AML-193 (cell line): ENCODE measurements at regions not wholly inside any gene's neighbourhood (a gene's known extent, or its start where the extent isn't known, plus 50 kb on each side); places are given as distances from the start of the nearest gene placed in this dataset.

ENCODE experiments used
- DNase-seq, 2 experiments: peaks; one replicate each; lab custom pipeline; 2025; lab: John Stamatoyannopoulos, UW

DNA sequence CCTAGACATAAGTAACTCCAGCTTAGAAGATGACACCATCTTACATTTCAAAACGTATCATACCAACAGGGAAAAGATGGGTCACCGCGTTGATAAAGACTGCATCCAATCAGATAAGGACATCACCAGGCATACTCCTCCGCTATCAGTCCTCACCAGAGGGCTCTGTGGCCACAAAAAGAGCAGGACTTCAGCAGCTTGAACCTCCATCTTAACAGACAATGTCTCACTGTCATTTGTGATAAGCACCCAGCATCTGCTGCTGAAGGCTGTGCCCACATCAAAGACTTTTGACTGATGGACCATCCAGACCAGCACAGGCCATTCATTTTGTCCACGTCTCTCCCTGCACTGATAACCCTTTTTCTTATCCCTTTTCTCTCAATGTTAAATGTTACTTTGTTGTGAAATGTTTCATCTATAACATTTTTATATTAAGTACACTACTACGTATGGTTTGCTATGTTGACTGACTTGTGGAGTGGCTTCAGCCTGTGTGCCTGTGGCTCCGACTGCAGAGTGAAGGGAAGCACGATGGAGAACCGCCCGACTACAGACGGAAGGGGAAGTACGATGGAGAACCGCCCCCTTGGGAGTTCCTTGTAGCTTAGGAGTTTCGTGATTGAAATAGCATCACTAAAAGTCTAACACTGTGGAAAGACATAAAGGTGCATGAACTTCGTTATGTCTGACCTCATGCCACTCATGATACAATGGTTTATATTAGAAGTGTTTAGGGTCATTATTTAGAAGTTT, 595.4 kb upstream of the AGA start:
- no peak for DNase-seq

DNA sequence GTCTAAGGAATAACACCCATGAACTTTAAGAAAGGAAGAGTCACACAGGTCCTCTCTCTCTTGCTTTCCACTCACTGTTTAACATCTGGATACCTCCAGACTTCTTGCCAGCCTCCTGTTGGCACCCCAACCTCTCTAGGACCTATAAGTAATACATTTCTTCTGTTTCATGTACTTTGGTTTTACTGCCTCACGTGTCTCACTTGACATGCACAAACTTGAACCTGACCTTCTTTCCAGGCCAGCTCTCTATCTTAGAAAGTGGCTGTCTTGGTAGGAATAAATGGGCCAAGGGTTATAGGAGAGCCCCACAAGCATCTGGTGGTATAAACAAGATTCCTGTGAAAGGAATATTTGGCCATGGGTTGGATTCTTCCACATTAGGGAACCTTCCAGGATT, 614.8 kb upstream of the AGA start:
- DNase-seq = no peak

DNA sequence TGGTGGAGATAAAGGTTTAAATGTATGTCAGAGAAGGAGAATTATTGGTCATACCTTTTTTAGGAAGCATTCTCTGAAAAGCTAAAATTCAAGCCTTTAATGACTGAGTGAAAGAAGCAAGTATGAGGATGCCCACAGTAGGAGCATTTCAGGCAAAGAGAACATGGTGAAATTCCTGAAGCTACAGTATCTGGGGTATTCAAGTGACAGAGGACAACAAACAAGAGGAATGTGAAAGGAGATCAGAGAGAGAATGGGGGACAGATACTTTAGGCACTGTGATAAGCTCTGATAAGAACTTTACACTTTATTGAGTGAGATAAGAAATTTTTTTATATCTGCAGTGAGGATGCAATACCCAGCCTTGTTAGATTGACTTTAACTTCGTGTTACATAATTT, 621.3 kb upstream of the AGA start:
- no peak for DNase-seq

DNA sequence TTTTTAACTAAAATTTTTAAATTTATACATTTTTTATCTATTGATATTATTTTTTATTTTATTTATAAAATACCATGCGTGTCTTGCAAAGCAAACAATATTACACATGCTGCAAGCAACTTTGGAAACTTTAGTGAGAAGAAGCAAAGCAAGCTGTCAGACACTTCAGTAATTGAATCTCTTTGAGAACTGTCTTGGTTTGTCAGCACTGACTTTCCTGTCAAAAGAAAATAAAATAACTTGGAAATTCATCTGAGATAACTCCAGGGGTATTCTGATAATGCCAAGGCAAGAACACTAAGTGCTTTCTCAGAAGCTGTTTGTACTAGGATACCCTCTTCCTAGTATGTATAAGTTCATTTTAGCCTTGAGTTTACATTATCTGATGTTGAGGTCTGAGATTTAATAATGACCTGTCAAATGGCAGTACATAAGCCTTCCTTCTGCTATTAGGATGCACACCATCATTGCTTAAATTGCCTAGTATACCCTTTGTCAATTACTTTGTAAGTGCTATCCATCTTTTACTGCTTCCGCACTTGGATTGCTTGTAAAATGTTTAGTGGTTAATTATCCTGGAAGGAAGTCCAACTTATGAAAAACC, 624.2 kb upstream of the AGA start:
- no peak for DNase-seq

DNA sequence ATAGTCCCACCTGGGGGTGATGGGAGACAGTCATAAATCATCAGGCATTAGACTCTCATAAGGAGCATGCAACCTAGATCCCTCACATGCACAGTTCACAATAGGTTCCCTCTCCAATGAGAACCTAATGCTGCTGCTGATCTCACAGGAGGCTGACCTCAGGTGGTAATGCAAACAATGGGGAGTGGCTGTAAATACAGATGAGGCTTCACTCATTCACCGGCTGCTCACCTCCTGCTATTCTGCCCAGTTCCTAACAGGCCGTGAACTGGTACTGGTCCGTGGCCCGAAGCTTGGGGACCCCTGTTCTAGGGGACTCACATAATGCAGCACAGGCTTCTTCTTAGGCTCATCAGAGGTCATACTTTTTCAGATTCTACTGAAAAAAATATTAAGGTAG, 625.9 kb upstream of the AGA start:
- DNase-seq = no peak

DNA sequence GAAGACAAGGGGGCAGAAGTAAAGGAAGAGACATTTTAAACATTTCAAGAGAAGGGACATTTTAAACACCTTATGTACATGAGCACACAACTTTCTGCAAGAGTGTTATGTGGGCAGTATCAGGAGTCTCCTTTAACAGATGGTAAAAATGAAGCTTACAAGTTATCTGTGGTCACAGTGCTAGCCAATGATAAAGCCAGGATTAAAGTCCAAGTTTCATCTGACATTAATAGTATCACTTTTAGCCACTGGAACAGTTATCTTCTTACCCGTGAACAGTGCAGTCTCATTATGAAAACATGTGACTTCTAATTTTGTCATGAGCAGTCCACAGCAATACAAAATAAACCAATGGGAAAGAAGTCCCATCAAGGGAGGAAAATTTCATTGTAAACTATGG, 627.9 kb upstream of the AGA start:
- no peak for DNase-seq

DNA sequence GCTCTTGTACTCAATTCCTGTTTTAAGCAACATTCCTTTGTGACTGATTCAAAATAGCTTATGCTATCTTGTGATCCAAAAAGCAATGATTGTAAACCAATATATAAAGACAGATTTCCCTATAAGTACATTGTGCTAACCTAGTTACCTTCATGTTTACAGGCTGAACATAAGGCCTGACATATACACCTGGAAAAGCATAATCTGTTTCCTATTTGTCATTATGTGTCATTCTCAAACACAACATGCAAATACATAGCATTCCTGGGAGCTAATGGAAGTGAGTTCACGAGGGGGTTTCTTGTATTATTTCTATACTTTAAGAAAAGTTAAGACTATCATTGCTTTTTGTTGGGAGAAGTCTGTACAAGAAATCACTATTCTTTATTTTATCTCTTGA, 638.1 kb upstream of the AGA start:
- no peak for DNase-seq

DNA sequence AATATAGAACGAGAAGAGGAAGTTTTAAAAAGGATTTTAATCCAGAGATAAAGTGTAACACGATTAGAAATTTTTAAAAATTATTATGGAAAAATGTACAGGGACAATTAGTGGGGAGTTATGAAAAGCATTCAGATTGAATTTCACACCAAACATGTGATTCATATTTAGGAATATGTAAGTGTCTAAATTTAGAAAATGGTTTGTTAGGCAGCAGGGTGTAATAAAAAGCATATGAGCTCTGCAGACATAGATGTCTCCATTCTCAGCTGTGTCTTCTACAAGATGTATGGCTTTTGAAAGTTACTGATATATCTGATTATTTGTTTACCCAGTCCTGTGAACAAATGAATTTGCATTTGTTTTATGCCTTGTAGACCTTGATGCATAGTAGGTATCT, 638.9 kb upstream of the AGA start:
- no peak for DNase-seq

DNA sequence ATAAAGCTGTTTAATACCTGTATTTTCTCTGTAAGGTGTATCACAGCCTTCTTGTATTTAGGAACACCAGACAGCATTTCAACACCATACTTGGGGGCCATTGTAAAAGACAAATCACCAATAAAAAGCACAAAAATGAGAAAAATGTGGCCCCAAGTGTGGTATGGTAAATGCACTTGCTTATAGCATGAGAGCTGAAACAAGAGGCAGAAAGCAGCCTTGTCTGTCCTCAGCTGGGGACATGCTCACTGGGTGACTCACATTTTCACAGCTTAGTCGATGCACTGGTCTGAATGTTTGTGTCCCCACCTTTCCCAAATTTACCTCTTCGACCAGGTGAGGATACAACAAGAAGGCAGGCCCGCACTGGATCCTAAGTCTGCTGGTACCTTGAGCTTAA, 639.7 kb upstream of the AGA start:
- no peak for DNase-seq

DNA sequence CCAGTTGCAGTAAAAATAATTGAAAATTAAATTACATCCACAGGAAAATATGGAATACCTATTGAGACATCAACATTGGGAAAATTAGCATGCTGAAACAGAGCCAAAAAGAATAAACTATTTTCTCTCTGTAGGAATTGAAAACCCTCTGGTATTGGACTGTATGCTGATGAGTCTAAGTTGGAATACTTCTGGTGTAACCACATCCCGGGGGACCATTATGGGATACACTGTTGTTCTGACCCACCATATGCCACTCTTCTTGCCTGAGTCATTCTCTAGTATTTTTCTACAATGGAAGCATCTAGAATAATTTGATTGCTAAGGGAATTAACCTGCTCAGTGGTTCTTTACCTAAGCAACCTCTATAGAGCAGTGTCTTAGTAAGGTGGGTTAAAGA, 640.7 kb upstream of the AGA start:
- no peak for DNase-seq

DNA sequence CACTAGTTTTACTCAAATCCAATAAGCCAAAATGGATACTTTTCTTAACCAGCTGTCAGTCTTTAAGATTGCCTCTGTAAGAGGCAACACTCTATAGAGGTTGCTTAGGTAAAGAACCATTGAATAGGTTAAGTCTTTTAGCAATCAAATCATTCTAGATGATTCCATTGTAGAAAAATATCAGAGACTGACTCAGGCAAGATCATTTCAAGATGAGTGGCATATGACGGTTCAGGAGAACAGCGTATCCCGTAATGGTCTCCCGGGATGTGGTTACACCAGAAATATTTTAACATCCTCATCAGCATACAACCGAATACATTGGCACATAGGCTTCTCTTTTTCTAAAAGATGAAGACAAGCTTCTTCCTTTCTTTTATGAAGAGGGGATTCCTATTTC, 641.7 kb upstream of the AGA start:
- DNase-seq = no peak

DNA sequence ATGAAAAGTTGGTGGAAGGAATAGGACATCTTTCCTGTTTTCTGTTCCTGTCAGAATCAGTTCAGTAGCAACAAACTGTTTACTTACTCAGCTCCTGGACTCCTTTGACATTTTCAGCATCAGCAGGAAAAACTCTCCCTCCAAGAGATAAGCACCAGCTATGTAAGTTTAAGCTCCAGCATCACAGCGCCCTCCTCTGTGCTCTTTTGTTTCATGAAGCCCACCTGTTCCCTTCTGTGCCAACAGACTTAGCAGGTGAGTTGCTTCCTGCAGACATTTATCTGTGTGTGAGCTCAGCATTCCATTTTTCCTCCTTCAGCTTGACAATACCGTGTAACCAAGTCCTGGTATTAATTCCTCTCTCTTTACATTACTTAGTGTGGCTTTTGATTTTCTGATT, 644.1 kb upstream of the AGA start:
- no peak for DNase-seq

DNA sequence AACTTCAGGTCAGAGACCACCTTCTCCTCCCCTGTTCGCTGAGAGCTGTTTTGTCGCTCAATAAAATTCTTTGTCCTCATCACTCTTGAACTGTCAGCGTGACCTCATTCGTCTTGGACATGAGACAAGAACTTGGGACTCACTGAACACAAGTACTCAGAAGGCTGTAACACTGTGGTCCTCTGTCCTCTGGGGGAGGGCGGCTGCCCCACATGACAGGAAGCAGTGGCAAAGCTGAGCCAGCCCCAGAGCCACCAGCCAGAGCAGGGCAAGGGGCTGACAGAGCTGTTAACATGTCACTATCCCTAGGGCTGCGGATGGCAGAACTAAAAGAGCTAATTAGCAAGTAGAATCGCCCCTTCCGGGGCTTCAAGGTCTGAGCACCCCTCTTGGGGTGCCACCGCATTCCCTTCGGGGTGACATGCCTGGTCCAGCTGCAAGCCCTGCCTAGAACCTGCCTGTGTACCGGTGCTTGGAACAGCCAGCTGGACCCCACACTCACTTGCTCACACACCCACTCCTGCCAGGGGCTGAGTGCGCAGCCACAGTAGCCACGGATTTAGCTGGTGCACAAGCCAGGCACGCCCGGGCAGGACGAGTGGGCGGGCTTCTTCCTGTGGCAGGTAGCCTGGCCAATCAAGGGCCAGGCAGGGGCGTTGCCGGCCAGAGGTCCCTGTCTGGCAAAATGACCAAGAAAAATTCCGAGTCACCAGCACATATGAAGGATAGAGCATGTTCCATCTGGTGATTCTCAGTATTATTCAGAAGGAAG, 648.6 kb upstream of the AGA start:
- DNase-seq = no peak

DNA sequence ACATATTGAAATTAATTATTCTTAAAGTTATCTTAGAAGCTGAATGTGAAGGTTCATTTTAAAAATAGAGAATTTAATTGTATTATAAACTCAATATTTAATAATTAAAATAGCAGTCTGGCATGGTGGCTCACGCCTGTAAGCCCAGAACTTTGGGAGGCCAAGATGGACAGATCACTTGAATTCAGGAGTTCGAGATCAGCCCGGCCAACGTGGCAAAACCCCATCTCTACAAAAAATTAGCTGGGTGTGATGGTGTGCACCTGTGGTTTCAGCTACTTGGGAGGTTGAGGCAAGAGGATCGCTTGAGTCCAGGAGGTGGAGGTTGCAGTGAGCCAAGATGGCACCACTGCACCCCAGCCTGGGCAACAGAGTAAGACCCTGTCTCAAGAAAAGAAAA, 659.9 kb upstream of the AGA start:
- no peak for DNase-seq

DNA sequence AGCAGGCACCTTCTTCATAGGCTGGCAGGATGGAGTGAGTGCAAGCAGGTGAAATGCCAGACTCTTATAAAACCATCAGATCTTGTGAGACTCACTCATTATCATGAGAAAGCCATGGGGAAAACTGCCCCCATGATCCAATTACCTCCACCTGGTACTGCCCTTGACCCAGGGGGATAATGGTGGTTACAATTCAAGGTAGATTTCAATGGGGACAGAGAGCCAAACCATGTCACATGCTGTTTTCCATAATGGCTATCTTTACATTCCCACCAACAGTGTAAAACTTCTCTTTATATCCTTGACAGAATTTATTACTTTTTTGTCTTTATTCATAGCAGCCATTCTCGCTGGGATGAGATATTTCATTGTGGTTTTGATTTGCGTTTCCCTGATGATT, 663.0 kb upstream of the AGA start:
- DNase-seq = no peak

DNA sequence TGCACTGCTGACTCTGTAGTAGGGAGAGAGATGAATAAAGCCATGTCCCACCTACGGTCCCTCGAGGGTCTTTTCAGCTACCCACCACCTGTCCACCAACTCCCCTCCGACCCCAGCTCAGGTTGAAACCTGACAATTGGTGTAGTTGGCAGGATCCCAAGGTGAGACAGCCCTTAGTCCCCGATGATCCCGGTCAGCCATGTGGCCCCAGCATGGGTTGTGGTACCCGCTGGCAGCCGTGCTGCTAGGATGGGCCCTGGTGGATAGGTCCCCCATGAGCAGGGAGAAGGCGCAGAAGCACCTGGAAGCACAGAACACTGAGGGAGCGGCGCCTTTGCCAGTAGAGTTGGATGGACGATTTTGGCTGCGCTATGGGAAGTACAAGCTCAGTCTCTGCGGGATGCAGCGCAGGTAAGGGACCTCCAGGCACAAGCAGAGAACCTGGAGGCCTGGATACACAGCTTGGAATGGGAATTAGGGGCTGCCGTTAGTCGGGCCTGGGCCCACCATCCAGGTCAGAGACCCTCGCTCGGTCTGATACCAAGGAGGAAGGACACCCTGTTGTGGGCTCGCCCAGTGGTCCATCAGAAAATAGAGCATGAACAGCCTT, 694.6 kb upstream of the AGA start:
- no peak for DNase-seq

DNA sequence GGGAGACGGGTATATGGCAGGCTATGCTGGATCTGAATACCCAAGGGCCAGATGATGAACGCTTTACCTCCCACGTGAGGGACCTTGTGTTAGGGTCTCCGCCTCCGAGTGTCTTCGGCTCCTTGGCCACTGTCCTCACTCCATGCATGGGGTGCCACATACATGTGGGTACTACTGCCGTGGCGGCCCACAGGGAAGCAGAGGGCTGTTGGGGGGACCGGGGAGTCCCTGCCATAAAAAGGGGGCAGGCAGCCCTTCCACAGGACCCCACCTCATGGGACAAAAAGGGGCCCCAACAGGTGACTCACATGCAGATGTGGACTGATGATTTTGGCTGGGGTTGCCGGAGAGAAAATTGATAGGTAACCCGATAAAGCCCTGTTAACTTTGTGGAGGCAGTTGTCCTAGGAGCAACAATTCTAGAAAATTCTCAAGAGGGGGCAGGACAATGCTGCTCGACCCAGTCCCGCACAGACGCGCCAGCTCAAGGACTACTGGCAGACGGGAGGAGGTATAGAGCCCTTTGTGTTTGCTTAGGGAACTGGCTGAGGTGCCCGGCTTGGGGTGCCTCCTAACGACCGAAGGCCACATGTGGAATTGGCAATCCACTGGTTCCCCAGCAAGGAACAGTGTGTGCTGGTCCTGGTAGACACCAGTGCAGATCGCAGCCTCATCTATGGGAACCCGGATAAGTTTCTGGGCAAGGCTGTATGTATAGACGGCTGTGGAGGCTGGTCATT, 695.7 kb upstream of the AGA start:
- DNase-seq = no peak

DNA sequence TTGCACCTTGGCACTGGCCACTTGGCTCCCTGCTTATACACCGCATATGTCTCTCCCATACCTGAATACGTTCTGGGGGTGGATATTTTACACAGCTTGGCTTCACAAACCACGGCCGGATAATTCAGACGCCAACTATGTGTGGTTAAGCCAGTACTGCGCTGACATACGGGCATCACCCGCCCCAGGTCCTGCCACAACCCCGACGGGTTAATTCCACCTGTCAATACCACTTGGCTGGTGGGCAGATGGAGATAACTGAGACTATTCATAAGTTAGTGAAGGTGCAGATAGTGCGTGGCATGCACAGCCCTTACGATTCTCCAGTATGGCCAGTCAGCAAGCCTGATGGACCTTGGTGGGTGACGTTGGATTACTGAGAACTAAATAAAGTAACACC, 696.3 kb upstream of the AGA start:
- no peak for DNase-seq

DNA sequence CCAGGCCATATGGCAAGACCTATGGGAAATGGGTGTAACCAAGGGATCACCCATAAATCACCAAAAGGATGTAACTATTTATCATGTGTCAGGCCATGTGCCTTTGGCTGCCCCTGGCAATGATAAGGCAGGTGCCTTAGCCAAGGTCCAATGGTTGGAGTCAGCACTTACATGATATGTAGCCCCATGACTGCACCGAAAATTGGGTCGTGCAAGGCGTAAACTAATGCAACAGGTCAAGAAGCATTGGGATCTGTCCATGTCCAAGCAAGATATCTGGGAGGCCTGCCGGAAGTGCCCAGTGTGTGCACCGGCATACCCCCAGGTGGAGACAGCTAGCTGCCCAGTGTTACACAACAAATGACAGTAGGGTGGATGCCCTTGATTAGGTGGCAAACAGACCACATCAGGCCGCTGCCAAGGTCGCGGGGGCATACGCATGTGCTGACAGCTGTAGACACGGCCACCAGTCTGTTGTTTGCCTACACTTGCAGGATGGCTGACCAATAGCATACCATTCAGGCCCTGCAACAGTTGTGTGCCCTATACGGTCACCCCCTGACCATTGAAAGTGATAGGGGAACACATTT, 698.2 kb upstream of the AGA start:
- no peak for DNase-seq

DNA sequence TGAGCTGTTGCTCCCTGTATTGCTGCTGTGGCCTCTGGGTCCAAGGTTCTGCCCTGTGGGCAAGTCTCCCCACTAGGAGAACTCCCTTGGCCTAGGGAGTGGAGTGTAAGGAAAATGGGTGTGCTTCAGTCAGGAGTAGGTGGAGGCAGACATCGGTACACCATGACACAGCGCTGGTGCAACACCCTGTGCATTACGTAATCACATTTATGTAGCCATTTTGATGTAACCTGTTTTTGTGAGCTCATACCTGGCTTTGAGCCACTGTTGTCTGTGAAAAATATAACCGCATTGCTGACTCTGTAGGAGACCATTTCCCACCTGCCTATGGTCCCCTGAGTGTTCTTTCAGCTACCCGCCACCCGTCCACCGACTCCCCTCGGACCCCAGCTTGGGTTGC, 700.5 kb upstream of the AGA start:
- no peak for DNase-seq

DNA sequence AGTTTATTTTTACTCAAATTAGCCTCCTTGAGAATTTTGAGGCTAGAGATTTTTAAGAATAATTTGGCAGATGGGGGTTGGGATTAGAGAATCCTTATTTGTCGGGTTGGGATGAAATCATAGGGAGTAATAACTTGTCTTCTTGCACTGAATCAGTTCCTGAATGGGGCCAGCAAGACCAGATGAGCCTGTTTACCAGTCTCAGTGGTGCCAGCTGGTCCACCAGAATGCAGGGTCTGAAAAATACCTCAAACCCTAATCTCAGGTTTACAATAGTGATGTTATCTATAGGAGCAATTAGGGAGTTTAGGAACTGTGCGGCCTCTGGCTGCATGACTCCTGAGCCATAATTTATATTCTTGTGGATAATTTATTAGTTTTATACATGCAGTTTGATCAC, 705.9 kb upstream of the AGA start:
- DNase-seq = no peak
